ENCODE measurements at regions not wholly inside any gene's neighbourhood (a gene's known extent, or its start where the extent isn't known, plus 50 kb on each side); places are given as distances from the start of the nearest gene placed in this dataset.

GRCh38 chr13:89541091-89542030, 1806.1 kb upstream of the MIR17HG start:
- intact Hi-C loops (cut with micrococcal nuclease) = no loop called here

- intact Hi-C loops (cut with micrococcal nuclease) = no loop called here
Measured at GRCh38 chr13:89550938-89551337, 1796.5 kb upstream of the MIR17HG start.

- intact Hi-C loops (cut with micrococcal nuclease) = no loop called here
Measured at GRCh38 chr13:89554801-89555200, 1792.7 kb upstream of the MIR17HG start.

- intact Hi-C loops (cut with micrococcal nuclease) = no loop called here
Measured at GRCh38 chr13:89565476-89566100, 1781.9 kb upstream of the MIR17HG start.

- intact Hi-C loops (cut with micrococcal nuclease) = no loop called here
Measured at GRCh38 chr13:89567025-89567424, 1780.5 kb upstream of the MIR17HG start.

GRCh38 chr13:89568276-89568675, 1779.2 kb upstream of the MIR17HG start:
- intact Hi-C loops (cut with micrococcal nuclease) = no loop called here

- intact Hi-C loops (cut with micrococcal nuclease) = no loop called here
Measured at GRCh38 chr13:89568746-89569145, 1778.7 kb upstream of the MIR17HG start.

- intact Hi-C loops (cut with micrococcal nuclease) = no loop called here
Measured at GRCh38 chr13:89571676-89572075, 1775.8 kb upstream of the MIR17HG start.

GRCh38 chr13:89574077-89574476, 1773.4 kb upstream of the MIR17HG start:
- intact Hi-C loops (cut with micrococcal nuclease) = no loop called here

- intact Hi-C loops (cut with micrococcal nuclease) = no loop called here
Measured at GRCh38 chr13:89577301-89577700, 1770.2 kb upstream of the MIR17HG start.

GRCh38 chr13:89584058-89584620, 1763.3 kb upstream of the MIR17HG start:
- intact Hi-C loops (cut with micrococcal nuclease) = no loop called here

- intact Hi-C loops (cut with micrococcal nuclease) = no loop called here
Measured at GRCh38 chr13:89602655-89603054, 1744.8 kb upstream of the MIR17HG start.

GRCh38 chr13:89603187-89603586, 1744.3 kb upstream of the MIR17HG start:
- intact Hi-C loops (cut with micrococcal nuclease) = no loop called here

GRCh38 chr13:89609318-89609717, 1738.2 kb upstream of the MIR17HG start:
- intact Hi-C loops (cut with micrococcal nuclease) = no loop called here

- intact Hi-C loops (cut with micrococcal nuclease) = no loop called here
Measured at GRCh38 chr13:89610331-89610730, 1737.2 kb upstream of the MIR17HG start.

GRCh38 chr13:89610881-89611280, 1736.6 kb upstream of the MIR17HG start:
- intact Hi-C loops (cut with micrococcal nuclease) = no loop called here

- intact Hi-C loops (cut with micrococcal nuclease) = no loop called here
Measured at GRCh38 chr13:89627996-89628395, 1719.5 kb upstream of the MIR17HG start.

GRCh38 chr13:89628567-89628966, 1718.9 kb upstream of the MIR17HG start:
- intact Hi-C loops (cut with micrococcal nuclease) = no loop called here

- intact Hi-C loops (cut with micrococcal nuclease) = no loop called here
Measured at GRCh38 chr13:89650226-89650625, 1697.3 kb upstream of the MIR17HG start.

GRCh38 chr13:89660752-89661151, 1686.7 kb upstream of the MIR17HG start:
- intact Hi-C loops (cut with micrococcal nuclease) = no loop called here

- intact Hi-C loops (cut with micrococcal nuclease) = no loop called here
Measured at GRCh38 chr13:89673789-89674311, 1673.6 kb upstream of the MIR17HG start.

- intact Hi-C loops (cut with micrococcal nuclease) = no loop called here
Measured at GRCh38 chr13:89678466-89679121, 1668.9 kb upstream of the MIR17HG start.
